ENCODE measurements at regions not wholly inside any gene's neighbourhood (a gene's known extent, or its start where the extent isn't known, plus 50 kb on each side); places are given as distances from the start of the nearest gene placed in this dataset.

DNA sequence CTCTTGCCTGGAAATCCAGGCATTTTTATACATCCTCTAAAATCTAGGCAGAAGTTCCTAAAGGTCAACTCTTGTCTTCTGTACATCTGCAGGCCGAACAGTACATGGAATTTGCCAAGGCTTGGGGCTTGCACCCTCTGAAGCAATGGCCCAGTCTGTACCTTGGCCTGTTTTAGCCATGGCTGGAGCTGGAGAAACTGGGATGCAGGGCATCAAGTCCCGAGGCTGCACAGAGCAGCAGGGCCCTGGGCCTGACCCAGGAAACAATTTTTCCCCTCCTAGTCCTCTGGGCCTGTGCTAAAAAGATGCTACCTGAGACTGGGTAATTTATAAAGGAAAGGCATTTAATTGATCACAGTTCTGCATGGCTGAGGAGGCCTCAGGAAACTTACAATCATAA is 520.8 kb upstream of the MIR17HG start:
- H3K27me3 ChIP-seq (ENCODE audit: insufficient read depth, poor library complexity, severe bottlenecking): no peaks in the 10 kb centered on the region
- H3K27ac ChIP-seq (replicated peaks): no peak overlapping the region
- TF ChIP-seq, protein P1, sequence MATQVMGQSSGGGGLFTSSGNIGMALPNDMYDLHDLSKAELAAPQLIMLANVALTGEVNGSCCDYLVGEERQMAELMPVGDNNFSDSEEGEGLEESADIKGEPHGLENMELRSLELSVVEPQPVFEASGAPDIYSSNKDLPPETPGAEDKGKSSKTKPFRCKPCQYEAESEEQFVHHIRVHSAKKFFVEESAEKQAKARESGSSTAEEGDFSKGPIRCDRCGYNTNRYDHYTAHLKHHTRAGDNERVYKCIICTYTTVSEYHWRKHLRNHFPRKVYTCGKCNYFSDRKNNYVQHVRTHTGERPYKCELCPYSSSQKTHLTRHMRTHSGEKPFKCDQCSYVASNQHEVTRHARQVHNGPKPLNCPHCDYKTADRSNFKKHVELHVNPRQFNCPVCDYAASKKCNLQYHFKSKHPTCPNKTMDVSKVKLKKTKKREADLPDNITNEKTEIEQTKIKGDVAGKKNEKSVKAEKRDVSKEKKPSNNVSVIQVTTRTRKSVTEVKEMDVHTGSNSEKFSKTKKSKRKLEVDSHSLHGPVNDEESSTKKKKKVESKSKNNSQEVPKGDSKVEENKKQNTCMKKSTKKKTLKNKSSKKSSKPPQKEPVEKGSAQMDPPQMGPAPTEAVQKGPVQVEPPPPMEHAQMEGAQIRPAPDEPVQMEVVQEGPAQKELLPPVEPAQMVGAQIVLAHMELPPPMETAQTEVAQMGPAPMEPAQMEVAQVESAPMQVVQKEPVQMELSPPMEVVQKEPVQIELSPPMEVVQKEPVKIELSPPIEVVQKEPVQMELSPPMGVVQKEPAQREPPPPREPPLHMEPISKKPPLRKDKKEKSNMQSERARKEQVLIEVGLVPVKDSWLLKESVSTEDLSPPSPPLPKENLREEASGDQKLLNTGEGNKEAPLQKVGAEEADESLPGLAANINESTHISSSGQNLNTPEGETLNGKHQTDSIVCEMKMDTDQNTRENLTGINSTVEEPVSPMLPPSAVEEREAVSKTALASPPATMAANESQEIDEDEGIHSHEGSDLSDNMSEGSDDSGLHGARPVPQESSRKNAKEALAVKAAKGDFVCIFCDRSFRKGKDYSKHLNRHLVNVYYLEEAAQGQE (IDR thresholded peaks at IDR 0.05; ENCODE audit: insufficient replicate concordance, low read depth): no peak
- TF ChIP-seq, protein P2, sequence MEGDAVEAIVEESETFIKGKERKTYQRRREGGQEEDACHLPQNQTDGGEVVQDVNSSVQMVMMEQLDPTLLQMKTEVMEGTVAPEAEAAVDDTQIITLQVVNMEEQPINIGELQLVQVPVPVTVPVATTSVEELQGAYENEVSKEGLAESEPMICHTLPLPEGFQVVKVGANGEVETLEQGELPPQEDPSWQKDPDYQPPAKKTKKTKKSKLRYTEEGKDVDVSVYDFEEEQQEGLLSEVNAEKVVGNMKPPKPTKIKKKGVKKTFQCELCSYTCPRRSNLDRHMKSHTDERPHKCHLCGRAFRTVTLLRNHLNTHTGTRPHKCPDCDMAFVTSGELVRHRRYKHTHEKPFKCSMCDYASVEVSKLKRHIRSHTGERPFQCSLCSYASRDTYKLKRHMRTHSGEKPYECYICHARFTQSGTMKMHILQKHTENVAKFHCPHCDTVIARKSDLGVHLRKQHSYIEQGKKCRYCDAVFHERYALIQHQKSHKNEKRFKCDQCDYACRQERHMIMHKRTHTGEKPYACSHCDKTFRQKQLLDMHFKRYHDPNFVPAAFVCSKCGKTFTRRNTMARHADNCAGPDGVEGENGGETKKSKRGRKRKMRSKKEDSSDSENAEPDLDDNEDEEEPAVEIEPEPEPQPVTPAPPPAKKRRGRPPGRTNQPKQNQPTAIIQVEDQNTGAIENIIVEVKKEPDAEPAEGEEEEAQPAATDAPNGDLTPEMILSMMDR (IDR thresholded peaks at IDR 0.05; ENCODE audit: insufficient read depth, low read length): no peak
- TF ChIP-seq POLR2AphosphoS5 (IDR thresholded peaks at IDR 0.05; ENCODE audit: low read depth) (no peak), SPI1 (IDR thresholded peaks at IDR 0.05; ENCODE audit: borderline replicate concordance, low read depth) (no peak), GABPA (IDR thresholded peaks at IDR 0.05; ENCODE audit: low read depth) (no peak)
- H3K4me3 ChIP-seq (replicated peaks; ENCODE audit: insufficient read depth, low read length): no peak overlapping the region
- no peak for DNase-seq (ENCODE audit: low read depth in 1 of 2, low spot score in 1 of 2)

DNA sequence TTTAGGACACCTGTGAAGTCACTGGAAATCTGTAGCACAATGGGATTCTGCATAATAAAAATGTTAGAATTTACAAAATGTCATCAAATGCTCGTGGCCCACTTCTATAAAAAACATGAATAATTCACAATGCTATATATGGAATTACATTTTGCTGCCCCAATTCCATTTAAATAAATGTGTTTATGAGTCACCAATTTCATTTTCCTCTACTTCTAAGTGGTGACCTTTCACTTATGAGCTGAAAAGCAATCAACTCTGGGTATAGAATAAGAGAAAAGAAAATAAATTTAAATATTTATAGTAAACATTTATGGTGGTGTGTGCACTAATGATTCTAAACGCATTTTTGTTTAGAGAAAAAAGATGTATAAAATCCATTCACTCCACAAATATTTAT is 516.7 kb upstream of the MIR17HG start:
- DNase-seq (ENCODE audit: low read depth in 1 of 2, low spot score in 1 of 2): no peak
- TF ChIP-seq POLR2AphosphoS5 (IDR thresholded peaks at IDR 0.05; ENCODE audit: low read depth) (no peak), GABPA (IDR thresholded peaks at IDR 0.05; ENCODE audit: low read depth) (no peak), SPI1 (IDR thresholded peaks at IDR 0.05; ENCODE audit: borderline replicate concordance, low read depth) (no peak)
- TF ChIP-seq, protein P2 (IDR thresholded peaks at IDR 0.05; ENCODE audit: insufficient read depth, low read length): no peak
- TF ChIP-seq, protein P1 (IDR thresholded peaks at IDR 0.05; ENCODE audit: insufficient replicate concordance, low read depth): no peak
- H3K27ac ChIP-seq (replicated peaks): no peak overlapping the region
- no peak overlapping the region for H3K4me3 ChIP-seq (replicated peaks; ENCODE audit: insufficient read depth, low read length)
- H3K27me3 ChIP-seq (ENCODE audit: insufficient read depth, poor library complexity, severe bottlenecking): no peaks in the 10 kb centered on the region

DNA sequence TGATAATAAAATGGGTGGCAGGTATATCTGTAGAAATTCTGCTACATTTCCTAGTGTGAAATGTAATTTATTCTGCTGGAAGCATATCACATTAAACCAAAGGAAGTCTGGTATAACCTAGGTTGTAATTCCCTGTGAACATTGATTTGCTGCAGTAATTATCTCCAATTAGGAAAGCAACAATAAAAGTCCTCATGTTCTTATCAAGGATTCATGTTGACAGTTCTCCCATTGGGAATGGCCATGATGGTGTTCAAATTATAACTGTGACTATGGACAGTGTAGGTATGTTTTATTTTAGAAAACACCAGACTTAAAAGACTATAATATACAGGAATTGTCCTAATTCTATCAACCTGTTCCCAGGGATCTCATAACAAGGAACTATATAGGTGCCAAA is 513.5 kb upstream of the MIR17HG start:
- TF ChIP-seq, protein P2 (IDR thresholded peaks at IDR 0.05; ENCODE audit: insufficient read depth, low read length): no peak
- TF ChIP-seq, protein P1 (IDR thresholded peaks at IDR 0.05; ENCODE audit: insufficient replicate concordance, low read depth): no peak
- no peak for TF ChIP-seq POLR2AphosphoS5 (IDR thresholded peaks at IDR 0.05; ENCODE audit: low read depth)
- no peak for TF ChIP-seq GABPA (IDR thresholded peaks at IDR 0.05; ENCODE audit: low read depth)
- no peak for TF ChIP-seq SPI1 (IDR thresholded peaks at IDR 0.05; ENCODE audit: borderline replicate concordance, low read depth)
- H3K4me3 ChIP-seq (replicated peaks; ENCODE audit: insufficient read depth, low read length): no peak overlapping the region
- no peak overlapping the region for H3K27ac ChIP-seq (replicated peaks)
- no peak for DNase-seq (ENCODE audit: low read depth in 1 of 2, low spot score in 1 of 2)
- H3K27me3 ChIP-seq (ENCODE audit: insufficient read depth, poor library complexity, severe bottlenecking): no peaks in the 10 kb centered on the region
